D721Med (cell line): ENCODE measurements at regions not wholly inside any gene's neighbourhood (a gene's known extent, or its start where the extent isn't known, plus 50 kb on each side); places are given as distances from the start of the nearest gene placed in this dataset.
"Not testable (repeated sequence)": the region's sequence is repeated elsewhere in the genome, so short reads cannot be mapped to it uniquely, and the experiment has no call there.

Experiments used
- DNase-seq: peaks from one replicate; pipeline ENCODE4 v3.0.0; 2011; ENCODE audit warnings: low spot score; ENCODE audit not compliant: insufficient read length
- FAIRE-seq: peaks from 2 replicates; lab custom pipeline; 2011; peaks lifted over from hg19 to GRCh38; lab: Jason Lieb, UNC
- CTCF ChIP-seq: IDR thresholded peaks from 2 replicates; pipeline ENCODE4 v1.5.1; 2012; ENCODE audit warnings: mild to moderate bottlenecking, control low read depth; ENCODE audit not compliant: insufficient read depth; ENCODE audit errors: missing control alignments

- DNase-seq: no peak
- FAIRE-seq: no peak
- no peak for TF ChIP-seq CTCF
Measured at GRCh38 chr12:5173511-5174011, 129.9 kb downstream of the KCNA5 start.

DNA sequence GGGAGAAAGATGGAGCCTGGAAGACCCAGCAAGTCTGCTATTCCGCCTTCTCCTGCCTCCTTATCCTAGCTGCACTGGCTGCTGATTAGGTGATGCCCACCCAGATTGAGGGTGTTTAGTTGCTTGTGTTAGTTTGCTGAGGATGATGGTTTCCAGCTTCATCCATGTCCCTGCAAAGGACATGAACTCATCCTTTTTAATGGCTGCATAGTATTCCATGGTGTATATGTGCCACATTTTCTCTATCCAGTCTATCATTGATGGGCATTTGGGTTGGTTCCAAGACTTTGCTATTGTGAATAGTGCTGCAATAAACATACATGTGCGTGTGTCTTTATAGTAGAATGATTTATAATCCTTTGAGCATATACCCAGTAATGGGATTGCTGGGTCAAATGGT is 131.7 kb downstream of the KCNA5 start:
- not testable (repeated sequence) for DNase-seq, FAIRE-seq

GRCh38 chr12:5176036-5176435 is 132.4 kb downstream of the KCNA5 start:
- FAIRE-seq (no peak), DNase-seq (no peak)
- TF ChIP-seq CTCF: no peak

- FAIRE-seq (no peak), DNase-seq (no peak)
- TF ChIP-seq CTCF: no peak
Measured at GRCh38 chr12:5177096-5177495, 133.4 kb downstream of the KCNA5 start.

DNA sequence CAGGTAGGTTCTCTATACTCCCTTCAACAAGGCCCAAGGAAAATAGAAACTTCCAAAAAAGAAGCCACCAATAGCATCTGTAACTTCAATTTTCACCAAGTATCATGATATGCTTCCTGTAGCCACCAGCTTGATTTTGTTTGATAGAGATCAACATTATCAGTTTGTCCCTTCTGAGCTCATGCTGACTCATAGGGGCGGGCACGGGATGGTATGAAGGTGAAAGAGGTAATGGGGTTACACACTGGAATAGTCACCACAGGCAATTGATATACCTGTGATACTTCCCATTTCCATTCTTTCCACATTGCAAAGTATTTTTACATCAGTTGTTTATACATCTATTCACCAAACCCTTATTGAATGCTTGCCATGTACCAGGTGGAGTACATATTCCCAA is 134.1 kb downstream of the KCNA5 start:
- no peak for FAIRE-seq

GRCh38 chr12:5178571-5178970 is 134.9 kb downstream of the KCNA5 start:
- no peak for TF ChIP-seq CTCF
- FAIRE-seq: no peak
- no peak for DNase-seq

More for the DNA sequence above, 134.1 kb downstream of the KCNA5 start:
- no peak for DNase-seq
- TF ChIP-seq CTCF: no peak

- DNase-seq (no peak), FAIRE-seq (peak; percentile 66)
- TF ChIP-seq CTCF: no peak
Measured at GRCh38 chr12:5180496-5180895, 136.8 kb downstream of the KCNA5 start.

- DNase-seq (no peak), FAIRE-seq (no peak)
- TF ChIP-seq CTCF: no peak
Measured at GRCh38 chr12:5184186-5184585, 140.5 kb downstream of the KCNA5 start.
